ENCODE measurements at regions not wholly inside any gene's neighbourhood (a gene's known extent, or its start where the extent isn't known, plus 50 kb on each side); places are given as distances from the start of the nearest gene placed in this dataset.

DNA sequence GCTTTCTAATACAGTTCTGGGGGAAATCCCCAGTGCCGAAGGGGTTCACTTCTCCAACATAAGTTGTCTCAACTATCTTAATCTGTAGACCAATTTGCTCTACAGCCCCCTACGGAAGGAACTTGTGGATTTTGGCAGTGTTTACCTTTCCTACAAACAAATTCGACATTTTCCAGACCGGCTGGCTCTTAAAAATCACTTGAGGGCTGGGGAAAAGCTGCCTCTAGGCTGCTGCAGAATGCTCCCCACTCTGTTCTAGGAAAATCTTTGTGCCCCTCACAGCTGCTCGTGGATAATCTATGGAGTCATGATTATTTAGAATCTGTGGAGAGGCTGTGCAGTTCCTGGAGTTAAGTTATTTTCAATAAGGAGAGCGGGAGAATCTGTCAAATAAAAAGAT lies 474.6 kb upstream of the FZD8 start:
- Histone ChIP-seq H4K20me1 (ENCODE audit: insufficient read depth, low read length, poor library complexity, severe bottlenecking) (no peaks in the 10 kb centered on the region), H3K4me2 (ENCODE audit: low read depth, low read length, poor library complexity, severe bottlenecking) (no peak overlapping the region), H3K9ac (ENCODE audit: low read depth, low read length, poor library complexity, severe bottlenecking) (no peak overlapping the region), H3K36me3 (ENCODE audit: insufficient read depth, low read length) (no peaks in the 10 kb centered on the region), H3K27me3 (ENCODE audit: insufficient read depth, low read length, poor library complexity, severe bottlenecking) (no peaks in the 10 kb centered on the region), H3K79me2 (ENCODE audit: insufficient read depth, low read length) (no peaks in the 10 kb centered on the region), H3F3A (ENCODE audit: low read depth) (no peaks in the 10 kb centered on the region), H3K4me1 (ENCODE audit: insufficient read depth, low read length, poor library complexity, severe bottlenecking) (no peaks in the 10 kb centered on the region), H3K9me2 (replicated peaks; ENCODE audit: low read depth, low read length) (no peaks in the 10 kb centered on the region), H3K9me3 (ENCODE audit: insufficient read depth, low read depth, low read length) (no peaks in the 10 kb centered on the region), H2AFZ (ENCODE audit: low read length) (no peak overlapping the region), H3K4me3 (ENCODE audit: low read length, poor library complexity, severe bottlenecking) (no peak overlapping the region)
- TF ChIP-seq, protein P1, sequence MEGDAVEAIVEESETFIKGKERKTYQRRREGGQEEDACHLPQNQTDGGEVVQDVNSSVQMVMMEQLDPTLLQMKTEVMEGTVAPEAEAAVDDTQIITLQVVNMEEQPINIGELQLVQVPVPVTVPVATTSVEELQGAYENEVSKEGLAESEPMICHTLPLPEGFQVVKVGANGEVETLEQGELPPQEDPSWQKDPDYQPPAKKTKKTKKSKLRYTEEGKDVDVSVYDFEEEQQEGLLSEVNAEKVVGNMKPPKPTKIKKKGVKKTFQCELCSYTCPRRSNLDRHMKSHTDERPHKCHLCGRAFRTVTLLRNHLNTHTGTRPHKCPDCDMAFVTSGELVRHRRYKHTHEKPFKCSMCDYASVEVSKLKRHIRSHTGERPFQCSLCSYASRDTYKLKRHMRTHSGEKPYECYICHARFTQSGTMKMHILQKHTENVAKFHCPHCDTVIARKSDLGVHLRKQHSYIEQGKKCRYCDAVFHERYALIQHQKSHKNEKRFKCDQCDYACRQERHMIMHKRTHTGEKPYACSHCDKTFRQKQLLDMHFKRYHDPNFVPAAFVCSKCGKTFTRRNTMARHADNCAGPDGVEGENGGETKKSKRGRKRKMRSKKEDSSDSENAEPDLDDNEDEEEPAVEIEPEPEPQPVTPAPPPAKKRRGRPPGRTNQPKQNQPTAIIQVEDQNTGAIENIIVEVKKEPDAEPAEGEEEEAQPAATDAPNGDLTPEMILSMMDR (conservative IDR thresholded peaks at IDR 0.05; ENCODE audit: low read length) = no peak
- TF ChIP-seq EZH2phosphoT487 (IDR thresholded peaks at IDR 0.05; ENCODE audit: borderline replicate concordance) = no peak

DNA sequence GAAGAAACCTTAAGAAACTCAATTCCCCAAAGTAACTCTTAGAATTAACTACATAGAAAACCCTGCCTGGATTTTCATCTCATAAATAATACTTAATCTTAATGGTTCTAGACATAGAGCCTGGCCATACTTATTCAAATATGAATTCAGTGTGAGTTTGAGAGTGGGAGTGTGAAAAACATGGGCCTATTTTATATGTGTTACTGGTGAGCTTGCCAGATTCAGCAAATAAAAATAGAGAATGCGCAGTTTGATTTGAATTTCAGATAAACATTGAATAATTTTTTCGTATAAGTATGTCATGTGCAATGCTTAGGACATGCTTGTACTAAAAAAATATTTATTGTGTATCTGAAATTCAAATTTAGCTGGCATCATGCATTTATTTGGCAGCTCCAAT lies 473.9 kb upstream of the FZD8 start:
- no peak overlapping the region for H3K4me2 ChIP-seq (ENCODE audit: low read depth, low read length, poor library complexity, severe bottlenecking)
- H3K4me1 ChIP-seq (ENCODE audit: insufficient read depth, low read length, poor library complexity, severe bottlenecking) = no peaks in the 10 kb centered on the region
- H2AFZ ChIP-seq (ENCODE audit: low read length) = no peak overlapping the region
- no peaks in the 10 kb centered on the region for H3F3A ChIP-seq (ENCODE audit: low read depth)
- no peak overlapping the region for H3K9ac ChIP-seq (ENCODE audit: low read depth, low read length, poor library complexity, severe bottlenecking)
- no peaks in the 10 kb centered on the region for H3K9me3 ChIP-seq (ENCODE audit: insufficient read depth, low read depth, low read length)
- no peaks in the 10 kb centered on the region for H3K79me2 ChIP-seq (ENCODE audit: insufficient read depth, low read length)
- no peaks in the 10 kb centered on the region for H3K9me2 ChIP-seq (replicated peaks; ENCODE audit: low read depth, low read length)
- H3K4me3 ChIP-seq (ENCODE audit: low read length, poor library complexity, severe bottlenecking) = no peak overlapping the region
- H3K27me3 ChIP-seq (ENCODE audit: insufficient read depth, low read length, poor library complexity, severe bottlenecking) = no peaks in the 10 kb centered on the region
- H3K36me3 ChIP-seq (ENCODE audit: insufficient read depth, low read length) = no peaks in the 10 kb centered on the region
- no peaks in the 10 kb centered on the region for H4K20me1 ChIP-seq (ENCODE audit: insufficient read depth, low read length, poor library complexity, severe bottlenecking)
- TF ChIP-seq, protein P1 (conservative IDR thresholded peaks at IDR 0.05; ENCODE audit: low read length) = no peak
- TF ChIP-seq EZH2phosphoT487 (IDR thresholded peaks at IDR 0.05; ENCODE audit: borderline replicate concordance) = no peak

DNA sequence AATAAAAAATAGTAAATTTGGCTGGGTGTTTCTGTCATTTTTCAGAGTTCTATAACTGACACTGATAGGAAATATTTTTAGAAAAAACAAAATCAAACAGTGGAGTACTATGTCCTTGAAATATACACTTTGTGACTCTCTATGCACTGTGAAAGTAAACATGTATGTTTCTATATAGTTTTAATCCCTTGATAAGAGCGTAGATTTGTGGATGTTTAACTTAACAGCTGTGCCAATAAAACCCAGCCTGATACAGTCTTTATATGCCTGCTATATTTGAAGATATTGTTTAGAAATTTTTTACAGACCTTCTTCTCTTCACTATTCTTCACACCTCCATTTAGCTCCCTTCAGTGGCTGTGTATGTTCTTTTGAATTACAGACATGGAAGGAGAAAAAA lies 473.3 kb upstream of the FZD8 start:
- Histone ChIP-seq H3K4me1 (ENCODE audit: insufficient read depth, low read length, poor library complexity, severe bottlenecking) (no peaks in the 10 kb centered on the region), H3K4me2 (ENCODE audit: low read depth, low read length, poor library complexity, severe bottlenecking) (no peak overlapping the region), H3K9ac (ENCODE audit: low read depth, low read length, poor library complexity, severe bottlenecking) (no peak overlapping the region), H3K27me3 (ENCODE audit: insufficient read depth, low read length, poor library complexity, severe bottlenecking) (no peaks in the 10 kb centered on the region), H3K79me2 (ENCODE audit: insufficient read depth, low read length) (no peaks in the 10 kb centered on the region), H3K36me3 (ENCODE audit: insufficient read depth, low read length) (no peaks in the 10 kb centered on the region), H3K9me2 (replicated peaks; ENCODE audit: low read depth, low read length) (no peaks in the 10 kb centered on the region), H3F3A (ENCODE audit: low read depth) (no peaks in the 10 kb centered on the region), H2AFZ (ENCODE audit: low read length) (no peak overlapping the region), H3K4me3 (ENCODE audit: low read length, poor library complexity, severe bottlenecking) (no peak overlapping the region), H4K20me1 (ENCODE audit: insufficient read depth, low read length, poor library complexity, severe bottlenecking) (no peaks in the 10 kb centered on the region), H3K9me3 (ENCODE audit: insufficient read depth, low read depth, low read length) (no peaks in the 10 kb centered on the region)
- TF ChIP-seq EZH2phosphoT487 (IDR thresholded peaks at IDR 0.05; ENCODE audit: borderline replicate concordance) = no peak
- TF ChIP-seq, protein P1 (conservative IDR thresholded peaks at IDR 0.05; ENCODE audit: low read length) = no peak

Measured in Loucy (cell line).